NCI-H146 treated with DMSO at 0.1 percent for 48 hours (cell line): ENCODE measurements at regions not wholly inside any gene's neighbourhood (a gene's known extent, or its start where the extent isn't known, plus 50 kb on each side); places are given as distances from the start of the nearest gene placed in this dataset.

ENCODE experiments used
- DNase-seq: peaks from one replicate; lab custom pipeline; 2025; ENCODE audit not compliant: unreplicated experiment; lab: John Stamatoyannopoulos, UW

- DNase-seq, result no peak
These were observed 600.6 kb downstream of the AJAP1 start for GRCh38 chr1:5254975-5255374.

- no peak for DNase-seq
These were observed 599.8 kb downstream of the AJAP1 start for GRCh38 chr1:5254131-5254725.

- DNase-seq, result no peak
These were observed 598.6 kb downstream of the AJAP1 start for GRCh38 chr1:5253036-5253435.

GRCh38 chr1:5250336-5250735 lies 595.9 kb downstream of the AJAP1 start:
- no peak for DNase-seq

- DNase-seq, result no peak
These were observed 590.9 kb downstream of the AJAP1 start for GRCh38 chr1:5245348-5245747.

GRCh38 chr1:5244631-5245285 lies 590.3 kb downstream of the AJAP1 start:
- no peak for DNase-seq

- DNase-seq, result no peak
These were observed 588.4 kb downstream of the AJAP1 start for GRCh38 chr1:5242850-5243249.

- no peak for DNase-seq
These were observed 585.5 kb downstream of the AJAP1 start for GRCh38 chr1:5239911-5240310.

- no peak for DNase-seq
These were observed 584.1 kb downstream of the AJAP1 start for GRCh38 chr1:5238351-5239130.

GRCh38 chr1:5235355-5235899 lies 581.0 kb downstream of the AJAP1 start:
- DNase-seq, result no peak

- DNase-seq, result no peak
These were observed 578.1 kb downstream of the AJAP1 start for GRCh38 chr1:5232537-5232936.

GRCh38 chr1:5231541-5232315 lies 577.3 kb downstream of the AJAP1 start:
- DNase-seq, result no peak

- no peak for DNase-seq
These were observed 572.7 kb downstream of the AJAP1 start for GRCh38 chr1:5227114-5227513.

GRCh38 chr1:5225707-5226704 lies 571.6 kb downstream of the AJAP1 start:
- DNase-seq, result no peak

- DNase-seq, result no peak
These were observed 568.8 kb downstream of the AJAP1 start for GRCh38 chr1:5223206-5223605.

GRCh38 chr1:5222626-5223025 lies 568.2 kb downstream of the AJAP1 start:
- DNase-seq, result no peak

GRCh38 chr1:5221451-5221850 lies 567.0 kb downstream of the AJAP1 start:
- no peak for DNase-seq

- DNase-seq, result no peak
These were observed 566.4 kb downstream of the AJAP1 start for GRCh38 chr1:5220821-5221220.

- DNase-seq, result no peak
These were observed 566.0 kb downstream of the AJAP1 start for GRCh38 chr1:5220421-5220820.

GRCh38 chr1:5200006-5200405 lies 545.6 kb downstream of the AJAP1 start:
- DNase-seq, result no peak
